ENCODE measurements at regions not wholly inside any gene's neighbourhood (a gene's known extent, or its start where the extent isn't known, plus 50 kb on each side); places are given as distances from the start of the nearest gene placed in this dataset.
A peak's percentile ranks its signal among the peaks of the same experiment; 100 is the strongest.
"Not testable (repeated sequence)": the region's sequence is repeated elsewhere in the genome, so short reads cannot be mapped to it uniquely, and the experiment has no call there.

DNA sequence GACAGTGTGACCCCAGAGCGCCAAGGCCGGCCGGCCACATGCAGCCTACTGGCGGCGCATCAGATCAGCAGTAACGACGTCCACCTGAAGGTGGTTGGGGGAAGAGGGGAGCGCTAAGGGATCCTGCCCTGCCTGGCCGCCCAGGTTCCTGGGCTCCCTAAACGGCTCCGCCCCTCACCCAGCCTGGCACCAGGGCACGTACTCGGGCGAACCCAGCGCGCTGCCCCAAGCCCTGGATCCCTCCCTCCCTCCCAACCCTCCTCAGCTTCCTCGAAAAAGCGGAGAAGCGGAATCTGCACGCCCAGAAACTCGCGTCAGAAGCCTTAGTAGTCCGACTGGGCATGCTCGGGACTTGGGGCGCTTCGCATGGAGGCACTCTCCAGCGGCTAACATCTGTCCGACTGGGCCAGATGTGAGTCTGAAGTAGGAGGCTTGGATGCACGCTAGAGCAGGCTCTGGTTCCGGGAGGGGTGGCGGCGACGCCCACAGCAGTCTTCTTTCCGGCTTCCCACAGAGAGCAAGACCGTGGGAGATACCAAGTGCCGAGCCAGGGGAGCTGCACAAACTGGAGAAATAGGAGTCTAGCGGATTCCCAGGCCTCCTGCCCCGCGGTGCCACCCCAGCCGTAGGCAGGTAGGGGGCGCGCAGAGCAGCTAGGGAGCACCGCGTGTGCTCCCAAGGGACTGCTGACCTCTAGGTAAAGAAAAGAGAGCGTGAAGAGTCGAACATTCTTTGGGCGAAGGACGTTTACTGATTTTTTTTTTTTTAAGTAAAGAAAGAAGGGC lies 114.3 kb upstream of the TEX13C start:
- no peak for DNase-seq (ENCODE audit: low read depth)
- TF ChIP-seq, protein P1, sequence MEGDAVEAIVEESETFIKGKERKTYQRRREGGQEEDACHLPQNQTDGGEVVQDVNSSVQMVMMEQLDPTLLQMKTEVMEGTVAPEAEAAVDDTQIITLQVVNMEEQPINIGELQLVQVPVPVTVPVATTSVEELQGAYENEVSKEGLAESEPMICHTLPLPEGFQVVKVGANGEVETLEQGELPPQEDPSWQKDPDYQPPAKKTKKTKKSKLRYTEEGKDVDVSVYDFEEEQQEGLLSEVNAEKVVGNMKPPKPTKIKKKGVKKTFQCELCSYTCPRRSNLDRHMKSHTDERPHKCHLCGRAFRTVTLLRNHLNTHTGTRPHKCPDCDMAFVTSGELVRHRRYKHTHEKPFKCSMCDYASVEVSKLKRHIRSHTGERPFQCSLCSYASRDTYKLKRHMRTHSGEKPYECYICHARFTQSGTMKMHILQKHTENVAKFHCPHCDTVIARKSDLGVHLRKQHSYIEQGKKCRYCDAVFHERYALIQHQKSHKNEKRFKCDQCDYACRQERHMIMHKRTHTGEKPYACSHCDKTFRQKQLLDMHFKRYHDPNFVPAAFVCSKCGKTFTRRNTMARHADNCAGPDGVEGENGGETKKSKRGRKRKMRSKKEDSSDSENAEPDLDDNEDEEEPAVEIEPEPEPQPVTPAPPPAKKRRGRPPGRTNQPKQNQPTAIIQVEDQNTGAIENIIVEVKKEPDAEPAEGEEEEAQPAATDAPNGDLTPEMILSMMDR (IDR thresholded peaks at IDR 0.05; ENCODE audit: control insufficient read depth, insufficient read depth, low read depth, low read length, missing control alignments): peak; percentile 17
- peak overlapping the region; percentile 19 for H3K4me3 ChIP-seq (ENCODE audit: control insufficient read depth, low read depth, low read length)

- H3K4me3 ChIP-seq (ENCODE audit: control insufficient read depth, low read depth, low read length): no peak overlapping the region
- TF ChIP-seq, protein P1 (IDR thresholded peaks at IDR 0.05; ENCODE audit: control insufficient read depth, insufficient read depth, low read depth, low read length, missing control alignments): no peak
- DNase-seq (ENCODE audit: low read depth): no peak
Observed at GRCh38 chrX:125205918-125206665, 113.6 kb upstream of the TEX13C start.

GRCh38 chrX:125210146-125210545 lies 109.5 kb upstream of the TEX13C start:
- no peak for DNase-seq (ENCODE audit: low read depth)
- TF ChIP-seq, protein P1 (IDR thresholded peaks at IDR 0.05; ENCODE audit: control insufficient read depth, insufficient read depth, low read depth, low read length, missing control alignments): no peak
- H3K4me3 ChIP-seq (ENCODE audit: control insufficient read depth, low read depth, low read length): no peak overlapping the region

- no peak for DNase-seq (ENCODE audit: low read depth)
- TF ChIP-seq, protein P1 (IDR thresholded peaks at IDR 0.05; ENCODE audit: control insufficient read depth, insufficient read depth, low read depth, low read length, missing control alignments): no peak
- H3K4me3 ChIP-seq (ENCODE audit: control insufficient read depth, low read depth, low read length): no peak overlapping the region
Observed at GRCh38 chrX:125219852-125220251, 99.8 kb upstream of the TEX13C start.

DNA sequence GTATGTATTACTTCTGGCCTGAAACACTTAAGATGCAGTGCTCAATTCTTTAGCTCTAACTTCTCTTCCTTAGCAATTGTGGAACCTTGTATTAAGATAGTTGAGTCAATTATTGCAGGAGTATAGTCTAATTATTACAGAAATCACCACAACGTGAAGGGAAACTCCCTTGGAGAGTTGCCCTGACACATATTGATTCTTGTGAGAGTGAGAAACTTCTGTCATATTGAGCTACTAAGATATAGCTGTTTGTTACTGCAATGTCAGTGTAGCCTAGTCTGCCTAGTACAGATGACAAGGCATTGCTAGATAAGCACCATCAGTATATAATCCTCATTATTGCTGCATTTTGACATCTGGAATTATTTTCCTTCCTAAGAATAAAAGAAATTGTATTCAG lies 82.7 kb upstream of the TEX13C start:
- TF ChIP-seq, protein P1 (IDR thresholded peaks at IDR 0.05; ENCODE audit: control insufficient read depth, insufficient read depth, low read depth, low read length, missing control alignments): no peak
- no peak overlapping the region for H3K4me3 ChIP-seq (ENCODE audit: control insufficient read depth, low read depth, low read length)
- no peak for DNase-seq (ENCODE audit: low read depth)

GRCh38 chrX:125248931-125249330 lies 70.7 kb upstream of the TEX13C start:
- TF ChIP-seq, protein P1 (IDR thresholded peaks at IDR 0.05; ENCODE audit: control insufficient read depth, insufficient read depth, low read depth, low read length, missing control alignments): no peak
- DNase-seq (ENCODE audit: low read depth): no peak
- H3K4me3 ChIP-seq (ENCODE audit: control insufficient read depth, low read depth, low read length): no peak overlapping the region

- not testable (repeated sequence) for DNase-seq (ENCODE audit: low read depth)
Observed at GRCh38 chrX:125255759-125256158, 63.9 kb upstream of the TEX13C start.

More at GRCh38 chrX:125255759-125256158, 63.9 kb upstream of the TEX13C start:
- H3K4me3 ChIP-seq (ENCODE audit: control insufficient read depth, low read depth, low read length): not testable (repeated sequence)
